Calu3 (cell line): ENCODE measurements at regions not wholly inside any gene's neighbourhood (a gene's known extent, or its start where the extent isn't known, plus 50 kb on each side); places are given as distances from the start of the nearest gene placed in this dataset.

Source experiments
- BruUV-seq: library from RNA; stranded (reverse); fragments of 400-500 nt; replicated peaks from 2 replicates; lab custom pipeline; 2021; lab: Mats Ljungman, UMichigan
- CTCF ChIA-PET: fragments of 300-600 bp; sonication (Branson Sonifier 250); formaldehyde crosslinking; loops from one replicate; lab custom pipeline; 2022; ENCODE audit warnings: antibody characterized with exemption; lab: Charles Lee
- DNase-seq: peaks from one replicate; pipeline ENCODE4 v3.0.0; 2022
- H3K27ac Mint-ChIP-seq: one replicate; pipeline ENCODE4 v1.8.0; 2022; ENCODE audit warnings: mixed read lengths; ENCODE audit not compliant: unreplicated experiment
- H3K27me3 Mint-ChIP-seq: one replicate; pipeline ENCODE4 v1.8.0; 2022; ENCODE audit warnings: mixed read lengths; ENCODE audit not compliant: unreplicated experiment
- H3K36me3 Mint-ChIP-seq: one replicate; pipeline ENCODE4 v1.8.0; 2022; ENCODE audit warnings: mild to moderate bottlenecking, moderate library complexity, mixed read lengths; ENCODE audit not compliant: insufficient read depth, unreplicated experiment
- H3K4me1 Mint-ChIP-seq: one replicate; pipeline ENCODE4 v1.8.0; 2022; ENCODE audit warnings: mild to moderate bottlenecking, low read depth, mixed read lengths; ENCODE audit not compliant: unreplicated experiment
- H3K4me3 Mint-ChIP-seq: one replicate; pipeline ENCODE4 v1.8.0; 2022; ENCODE audit warnings: mild to moderate bottlenecking, low read depth, moderate library complexity, mixed read lengths; ENCODE audit not compliant: unreplicated experiment
- H3K9me3 Mint-ChIP-seq: one replicate; pipeline ENCODE4 v1.8.0; 2022; ENCODE audit warnings: low read depth, mixed read lengths; ENCODE audit not compliant: unreplicated experiment
- intact Hi-C: fragments of 100-400 bp; cut with micrococcal nuclease; formaldehyde crosslinking; loops from one replicate; pipeline ENCODE4 v1.10.0; 2022; ENCODE audit not compliant: unreplicated experiment
- TF ChIP-seq, protein P1 (sequence below): fragments of 200-600 bp; IDR thresholded peaks from one replicate; pipeline ENCODE4 v1.8.0; 2022; ENCODE audit warnings: antibody characterized with exemption; ENCODE audit not compliant: unreplicated experiment

DNA sequence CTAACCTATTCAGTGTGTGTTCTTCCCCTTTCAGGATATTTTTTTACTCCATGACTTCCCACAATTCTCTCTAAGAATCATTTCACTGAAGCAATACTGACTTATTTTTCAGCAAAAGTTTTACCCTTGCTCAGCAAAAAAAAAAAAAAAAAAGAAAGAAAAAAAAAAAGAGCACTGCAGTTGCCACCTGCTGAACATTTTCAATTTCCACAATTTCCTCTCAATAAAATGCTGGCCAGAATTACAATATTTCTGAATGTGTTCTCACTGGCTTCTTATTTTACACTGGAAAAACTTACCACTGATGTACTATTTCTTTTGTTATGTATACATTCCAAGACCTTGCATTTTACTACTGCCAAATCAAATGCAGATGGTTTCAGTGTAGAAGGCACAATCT, 210.4 kb downstream of the PAPSS1 start:
- no peaks in the 10 kb centered on the region for H3K9me3 Mint-ChIP-seq
- DNase-seq, result no peak
- intact Hi-C loops, result loop anchor here (10.0 kb wide), 2 partner anchors 155 to 325 kb away; no protein-coding TSS in a partner anchor

DNA sequence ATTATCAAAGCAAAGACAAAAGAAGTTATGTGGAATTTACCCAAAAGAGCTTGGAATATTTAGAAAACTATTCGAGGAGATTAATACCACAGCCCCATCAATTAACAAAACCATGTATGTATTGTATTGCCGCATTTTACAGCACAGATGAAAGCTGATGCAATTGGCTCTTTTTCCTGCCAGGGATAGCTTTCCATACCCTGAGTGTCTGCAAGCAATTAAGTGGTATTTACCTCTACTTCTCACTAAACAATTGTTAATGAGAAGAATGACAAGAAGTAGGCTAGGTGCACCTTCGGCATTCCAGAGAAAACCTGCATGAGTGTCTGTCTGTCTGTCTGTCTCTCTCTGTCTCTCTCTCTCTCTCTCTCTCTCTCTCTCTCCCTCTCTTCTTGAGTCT, 219.5 kb downstream of the PAPSS1 start:
- Mint-ChIP-seq H3K4me1 (no peaks in the 10 kb centered on the region), H3K36me3 (no peaks in the 10 kb centered on the region), H3K4me3 (no peak overlapping the region), H3K27ac (no peak overlapping the region), H3K27me3 (no peaks in the 10 kb centered on the region), H3K9me3 (no peaks in the 10 kb centered on the region)
- CTCF ChIA-PET, result interaction anchor here (0.7 kb wide), 2 partner anchors 449 to 532 kb away, joined by 3 read pairs; no protein-coding TSS in a partner anchor
- intact Hi-C loops, result no loop called here
- DNase-seq, result no peak
- TF ChIP-seq, protein P1, sequence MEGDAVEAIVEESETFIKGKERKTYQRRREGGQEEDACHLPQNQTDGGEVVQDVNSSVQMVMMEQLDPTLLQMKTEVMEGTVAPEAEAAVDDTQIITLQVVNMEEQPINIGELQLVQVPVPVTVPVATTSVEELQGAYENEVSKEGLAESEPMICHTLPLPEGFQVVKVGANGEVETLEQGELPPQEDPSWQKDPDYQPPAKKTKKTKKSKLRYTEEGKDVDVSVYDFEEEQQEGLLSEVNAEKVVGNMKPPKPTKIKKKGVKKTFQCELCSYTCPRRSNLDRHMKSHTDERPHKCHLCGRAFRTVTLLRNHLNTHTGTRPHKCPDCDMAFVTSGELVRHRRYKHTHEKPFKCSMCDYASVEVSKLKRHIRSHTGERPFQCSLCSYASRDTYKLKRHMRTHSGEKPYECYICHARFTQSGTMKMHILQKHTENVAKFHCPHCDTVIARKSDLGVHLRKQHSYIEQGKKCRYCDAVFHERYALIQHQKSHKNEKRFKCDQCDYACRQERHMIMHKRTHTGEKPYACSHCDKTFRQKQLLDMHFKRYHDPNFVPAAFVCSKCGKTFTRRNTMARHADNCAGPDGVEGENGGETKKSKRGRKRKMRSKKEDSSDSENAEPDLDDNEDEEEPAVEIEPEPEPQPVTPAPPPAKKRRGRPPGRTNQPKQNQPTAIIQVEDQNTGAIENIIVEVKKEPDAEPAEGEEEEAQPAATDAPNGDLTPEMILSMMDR, result no peak
- BruUV-seq, result no TSS peak

More for the DNA sequence above, 210.4 kb downstream of the PAPSS1 start:
- Mint-ChIP-seq H3K36me3 (no peaks in the 10 kb centered on the region), H3K4me1 (no peaks in the 10 kb centered on the region), H3K27ac (no peak overlapping the region), H3K27me3 (no peaks in the 10 kb centered on the region), H3K4me3 (no peak overlapping the region)
- TF ChIP-seq, protein P1, result no peak
- no TSS peak for BruUV-seq
- CTCF ChIA-PET, result no interaction called here

DNA sequence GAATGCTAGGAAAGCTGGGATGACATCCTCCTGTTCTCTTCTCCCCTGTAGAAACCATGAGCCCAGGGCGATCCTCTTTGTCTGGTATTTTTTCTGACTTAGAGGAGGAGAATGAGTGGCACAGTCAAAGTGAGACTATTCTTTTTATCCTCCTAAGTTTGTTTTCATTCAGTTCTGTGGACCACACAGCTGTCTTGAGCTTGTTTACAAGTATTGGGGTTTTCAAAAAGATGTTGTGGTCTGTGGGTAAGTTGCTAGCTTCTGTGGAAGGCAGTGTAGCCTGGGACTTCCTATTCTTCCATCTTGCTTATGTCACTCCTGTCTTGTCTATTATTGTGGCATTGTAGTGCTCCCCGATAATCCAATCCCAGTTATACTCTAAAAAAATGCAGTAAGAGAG, 223.0 kb downstream of the PAPSS1 start:
- no peak overlapping the region for H3K27ac Mint-ChIP-seq
- BruUV-seq, result no TSS peak
- intact Hi-C loops, result no loop called here
- TF ChIP-seq, protein P1, result no peak
- CTCF ChIA-PET, result no interaction called here
- H3K36me3 Mint-ChIP-seq, result no peaks in the 10 kb centered on the region
- H3K27me3 Mint-ChIP-seq, result no peaks in the 10 kb centered on the region
- no peak for DNase-seq
- H3K4me1 Mint-ChIP-seq, result no peaks in the 10 kb centered on the region
- no peaks in the 10 kb centered on the region for H3K9me3 Mint-ChIP-seq
- H3K4me3 Mint-ChIP-seq, result no peak overlapping the region

DNA sequence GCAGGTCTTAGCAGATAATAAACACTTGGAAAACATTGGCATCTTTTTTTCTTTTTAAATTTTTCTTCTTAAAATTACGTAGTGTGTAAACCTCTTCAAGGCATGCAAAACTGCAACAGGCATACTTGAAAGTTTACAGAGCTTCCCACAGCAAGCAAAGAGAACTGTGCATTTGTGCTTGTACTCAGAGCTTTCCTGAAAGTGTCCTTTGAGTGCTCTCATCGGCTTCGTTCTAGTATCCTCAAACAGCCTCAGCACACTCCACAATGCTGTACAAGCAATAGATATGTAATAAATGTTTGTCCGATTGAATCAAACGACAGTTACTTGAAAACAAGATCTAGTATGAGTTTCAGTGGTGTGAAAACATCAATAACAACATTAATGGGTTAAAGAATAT, 227.5 kb downstream of the PAPSS1 start:
- H3K36me3 Mint-ChIP-seq, result no peaks in the 10 kb centered on the region
- no peak for DNase-seq
- TF ChIP-seq, protein P1, result no peak
- BruUV-seq, result no TSS peak
- intact Hi-C loops, result no loop called here
- no peaks in the 10 kb centered on the region for H3K9me3 Mint-ChIP-seq
- no peaks in the 10 kb centered on the region for H3K4me1 Mint-ChIP-seq
- no peaks in the 10 kb centered on the region for H3K27me3 Mint-ChIP-seq
- no peak overlapping the region for H3K27ac Mint-ChIP-seq
- no peak overlapping the region for H3K4me3 Mint-ChIP-seq
- CTCF ChIA-PET, result no interaction called here
